Lower leg skin (tissue), 4 donors: ENCODE measurements at regions not wholly inside any gene's neighbourhood (a gene's known extent, or its start where the extent isn't known, plus 50 kb on each side); places are given as distances from the start of the nearest gene placed in this dataset.

Experiments
- DNase-seq, 2 donors: peaks; one replicate each; pipeline ENCODE4 v3.0.0-alpha.2; 2019; ENCODE audit warnings: low spot score in 2 of 2
- H3K4me3 ChIP-seq: fragments of 200-600 bp; sonication (generic); 2 replicates; pipeline ENCODE4 v1.5.1; 2017; ENCODE audit warnings: mild to moderate bottlenecking, low read depth; ENCODE audit not compliant: poor library complexity, severe bottlenecking
- POLR2A ChIP-seq, 2 donors: fragments of 450-650 bp; IDR thresholded peaks; one replicate each; pipeline ENCODE4 v1.6.1; 2016 to 2017; ENCODE audit warnings: antibody characterized with exemption in 2 of 2, mild to moderate bottlenecking in 1 of 2, moderate library complexity in 1 of 2
- WGBS, 2 donors: methylation state at CpG; one replicate each; pipeline ENCODE4 v1.1.5; 2018; 5-methylcytosine and 5-hydroxymethylcytosine counted together
- intact Hi-C: fragments of 100-400 bp; cut with DNase I; formaldehyde crosslinking; loops from one replicate; pipeline ENCODE4 v1.15.0; 2023; ENCODE audit warnings: low total_unique reads
- TF ChIP-seq, protein P1 (sequence below), 3 donors: fragments of 450-650 bp; IDR thresholded peaks; one replicate each; pipeline ENCODE4 v1.5.1; 2016; ENCODE audit warnings: antibody characterized with exemption in 3 of 3, mild to moderate bottlenecking in 3 of 3, moderate library complexity in 2 of 3

DNA sequence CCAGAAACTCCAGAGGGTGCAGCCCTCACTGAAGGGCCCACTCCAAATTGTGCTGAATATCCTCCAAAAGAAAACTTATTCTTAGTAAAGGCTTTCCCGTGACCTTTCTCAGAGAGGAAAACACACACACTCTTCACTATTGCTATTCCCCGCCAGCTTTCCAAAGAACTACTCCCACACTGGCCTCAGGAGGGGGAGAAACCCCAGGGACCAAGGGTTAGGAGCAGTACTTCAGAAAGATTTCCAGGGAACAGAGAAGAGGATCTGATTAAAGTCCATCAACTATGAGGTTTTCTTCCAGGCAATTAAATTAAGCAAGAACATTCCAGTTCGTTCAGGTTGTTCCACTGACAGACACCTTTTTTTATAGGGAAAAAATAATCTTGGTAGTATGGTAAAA, 150.2 kb downstream of the TTC32 start:
- H3K4me3 ChIP-seq = no peak overlapping the region
- TF ChIP-seq, protein P1, sequence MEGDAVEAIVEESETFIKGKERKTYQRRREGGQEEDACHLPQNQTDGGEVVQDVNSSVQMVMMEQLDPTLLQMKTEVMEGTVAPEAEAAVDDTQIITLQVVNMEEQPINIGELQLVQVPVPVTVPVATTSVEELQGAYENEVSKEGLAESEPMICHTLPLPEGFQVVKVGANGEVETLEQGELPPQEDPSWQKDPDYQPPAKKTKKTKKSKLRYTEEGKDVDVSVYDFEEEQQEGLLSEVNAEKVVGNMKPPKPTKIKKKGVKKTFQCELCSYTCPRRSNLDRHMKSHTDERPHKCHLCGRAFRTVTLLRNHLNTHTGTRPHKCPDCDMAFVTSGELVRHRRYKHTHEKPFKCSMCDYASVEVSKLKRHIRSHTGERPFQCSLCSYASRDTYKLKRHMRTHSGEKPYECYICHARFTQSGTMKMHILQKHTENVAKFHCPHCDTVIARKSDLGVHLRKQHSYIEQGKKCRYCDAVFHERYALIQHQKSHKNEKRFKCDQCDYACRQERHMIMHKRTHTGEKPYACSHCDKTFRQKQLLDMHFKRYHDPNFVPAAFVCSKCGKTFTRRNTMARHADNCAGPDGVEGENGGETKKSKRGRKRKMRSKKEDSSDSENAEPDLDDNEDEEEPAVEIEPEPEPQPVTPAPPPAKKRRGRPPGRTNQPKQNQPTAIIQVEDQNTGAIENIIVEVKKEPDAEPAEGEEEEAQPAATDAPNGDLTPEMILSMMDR (IDR thresholded peaks at IDR 0.05) = no peak
- TF ChIP-seq POLR2A (IDR thresholded peaks at IDR 0.05) = no peak
- no peak for DNase-seq
- intact Hi-C loops = no loop called here
- WGBS, 2 donors = 64 to 85% methylated on average over 3 of the region's 3 CpGs

DNA sequence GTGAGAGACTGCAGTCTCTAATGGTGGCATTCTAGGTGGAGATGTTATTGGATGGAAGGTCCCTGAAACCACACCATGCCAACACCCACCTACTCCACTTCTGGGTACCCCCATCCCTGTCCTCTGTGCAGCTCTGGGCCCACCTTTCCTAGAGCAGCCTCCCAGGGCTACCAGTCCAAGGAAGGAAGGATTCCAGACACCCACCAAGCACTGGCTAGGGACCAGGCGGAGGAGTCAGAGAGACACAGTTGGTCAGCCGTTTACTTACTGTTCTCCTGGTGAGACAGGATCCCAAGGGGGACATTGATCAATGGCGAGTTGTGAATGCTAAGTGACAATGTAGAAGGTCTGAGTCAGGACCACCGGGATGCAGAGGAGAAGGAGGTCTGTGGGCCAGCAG, 151.6 kb downstream of the TTC32 start:
- TF ChIP-seq POLR2A (IDR thresholded peaks at IDR 0.05) = no peak
- TF ChIP-seq, protein P1 (IDR thresholded peaks at IDR 0.05) = no peak
- 87 to 90% methylated on average over 4 of the region's 4 CpGs for WGBS, 2 donors
- no peak overlapping the region for H3K4me3 ChIP-seq
- no peak for DNase-seq
- intact Hi-C loops = no loop called here

DNA sequence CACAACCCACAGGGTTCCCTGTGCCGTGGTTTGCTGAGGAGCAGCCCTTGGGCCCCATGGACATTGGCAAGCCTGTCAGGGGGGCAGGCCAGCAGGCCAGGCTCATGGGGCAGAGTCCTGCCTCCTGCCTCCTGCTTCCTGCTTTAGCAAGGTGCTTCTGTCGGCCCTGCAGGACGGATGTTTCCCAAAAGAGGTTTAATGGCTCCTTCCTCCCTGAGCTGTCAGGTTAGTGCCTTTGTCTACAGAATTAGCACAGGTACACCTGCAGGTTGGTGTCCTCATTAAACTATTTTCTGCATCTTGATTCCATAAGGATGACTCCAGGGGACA, 152.3 kb downstream of the TTC32 start:
- DNase-seq = peak in 1 of 2 donors; percentile 43
- H3K4me3 ChIP-seq = no peak overlapping the region
- TF ChIP-seq, protein P1 (IDR thresholded peaks at IDR 0.05) = no peak
- TF ChIP-seq POLR2A (IDR thresholded peaks at IDR 0.05) = no peak
- intact Hi-C loops = no loop called here
- WGBS, 2 donors = 88 to 94% methylated on average over 3 of the region's 3 CpGs

DNA sequence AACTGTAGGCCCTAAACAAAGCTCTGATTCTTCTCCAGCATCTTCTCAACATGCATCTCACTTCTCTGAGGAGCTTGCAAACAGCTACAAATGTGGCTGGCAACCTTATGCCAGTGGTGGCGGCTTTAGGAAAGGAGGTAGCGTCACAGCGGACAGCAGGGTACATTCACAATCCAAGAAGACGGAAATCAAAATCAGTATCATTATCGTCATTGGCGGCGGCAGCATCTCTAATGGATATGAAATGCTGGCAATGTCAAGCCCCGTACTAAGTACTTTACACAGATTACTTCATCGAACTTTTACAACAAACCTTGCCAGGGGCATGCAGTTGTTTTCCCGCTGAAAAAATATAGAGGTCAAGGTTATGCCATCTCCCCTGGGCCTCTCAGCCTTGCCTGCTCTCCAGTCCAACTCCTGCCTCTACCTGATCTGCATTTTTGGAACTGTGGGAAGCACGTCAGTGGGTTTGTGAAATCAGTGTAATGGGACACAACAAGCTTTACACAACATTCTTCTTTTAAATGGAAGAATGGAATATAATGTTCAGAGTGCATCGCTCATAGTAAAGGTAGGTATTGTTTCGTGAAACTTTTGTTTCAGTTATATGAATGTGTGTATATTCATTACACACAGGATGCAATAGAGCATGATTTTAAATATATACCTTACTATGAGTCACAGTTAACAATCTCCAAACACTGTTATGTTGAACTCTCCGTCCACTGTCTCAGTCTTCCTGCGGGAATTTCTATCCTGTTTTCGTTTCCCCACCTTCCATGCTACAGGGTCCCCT, 152.9 kb downstream of the TTC32 start:
- TF ChIP-seq, protein P1 (IDR thresholded peaks at IDR 0.05) = no peak
- no peak for TF ChIP-seq POLR2A (IDR thresholded peaks at IDR 0.05)
- WGBS, 2 donors = 87 to 94% methylated on average over 16 of the region's 16 CpGs
- intact Hi-C loops = no loop called here
- no peak overlapping the region for H3K4me3 ChIP-seq
- DNase-seq = peak in 1 of 2 donors; percentile 53

DNA sequence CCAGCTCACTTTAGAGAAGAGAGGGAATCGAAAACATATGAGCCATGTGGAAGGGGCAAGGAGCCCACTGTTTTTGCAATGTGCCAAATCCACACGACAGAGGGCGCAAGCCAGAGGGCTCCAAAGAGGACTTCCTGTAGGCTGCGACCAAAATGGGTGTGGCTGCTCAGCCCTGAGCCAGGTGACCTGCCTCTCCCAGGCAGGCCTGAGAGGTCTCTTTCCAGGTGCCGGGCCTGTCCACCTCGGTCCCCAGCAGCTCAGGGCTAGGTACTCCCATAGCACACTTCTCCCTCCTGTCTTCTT, 153.8 kb downstream of the TTC32 start:
- 80 to 82% methylated on average over 6 of the region's 6 CpGs for WGBS, 2 donors
- peak in 1 of 2 donors; percentile 57 for DNase-seq
- intact Hi-C loops = no loop called here
- no peak for TF ChIP-seq POLR2A (IDR thresholded peaks at IDR 0.05)
- TF ChIP-seq, protein P1 (IDR thresholded peaks at IDR 0.05) = no peak
- H3K4me3 ChIP-seq = no peak overlapping the region
